ENCODE measurements at regions not wholly inside any gene's neighbourhood (a gene's known extent, or its start where the extent isn't known, plus 50 kb on each side); places are given as distances from the start of the nearest gene placed in this dataset.
A peak's percentile ranks its signal among the peaks of the same experiment; 100 is the strongest.

- CTCF ChIA-PET, result interaction anchor here (0.8 to 1.6 kb wide), 6 partner anchors 9 to 295 kb away, joined by 3 to 4 read pairs (median 3); no protein-coding TSS in a partner anchor
- Mint-ChIP-seq H3K9me3 (peaks cover 9% of the 10 kb centered on the region), H3K27ac (peak overlapping the region; percentile 67), H3K36me3 (ENCODE audit: low read depth) (peaks cover 11% of the 10 kb centered on the region), H3K4me1 (peaks cover 54% of the 10 kb centered on the region), H3K4me3 (peak overlapping the region; percentile 31), H3K27me3 (no peaks in the 10 kb centered on the region)
- DNase-seq, result no peak
- POLR2A ChIA-PET, result no interaction called here
Observed at GRCh38 chr2:37582481-37583220, 88.8 kb downstream of the CDC42EP3 start.

GRCh38 chr2:37583402-37583801 is 88.0 kb downstream of the CDC42EP3 start:
- Mint-ChIP-seq H3K36me3 (ENCODE audit: low read depth) (peaks cover 11% of the 10 kb centered on the region), H3K4me3 (no peak overlapping the region), H3K27ac (peak overlapping the region; percentile 67), H3K9me3 (peaks cover 9% of the 10 kb centered on the region), H3K4me1 (peaks cover 58% of the 10 kb centered on the region), H3K27me3 (no peaks in the 10 kb centered on the region)
- POLR2A ChIA-PET, result no interaction called here
- CTCF ChIA-PET, result interaction anchor here (1.1 to 1.6 kb wide), 4 partner anchors 9 to 65 kb away, joined by 3 to 4 read pairs (median 3); no protein-coding TSS in a partner anchor
- DNase-seq, result no peak

GRCh38 chr2:37583867-37584266 is 87.6 kb downstream of the CDC42EP3 start:
- ChIA-PET CTCF (interaction anchor here (1.1 kb wide), 1 partner anchor 14 kb away, joined by 3 read pairs; no protein-coding TSS in a partner anchor), POLR2A (no interaction called here)
- Mint-ChIP-seq H3K36me3 (ENCODE audit: low read depth) (peaks cover 11% of the 10 kb centered on the region), H3K27ac (no peak overlapping the region), H3K4me3 (no peak overlapping the region), H3K9me3 (peaks cover 9% of the 10 kb centered on the region), H3K4me1 (peaks cover 62% of the 10 kb centered on the region), H3K27me3 (no peaks in the 10 kb centered on the region)
- DNase-seq, result no peak

- Mint-ChIP-seq H3K4me1 (peaks cover 75% of the 10 kb centered on the region), H3K27me3 (no peaks in the 10 kb centered on the region), H3K4me3 (peak overlapping the region; percentile 64), H3K27ac (peak overlapping the region; percentile 96), H3K36me3 (ENCODE audit: low read depth) (peaks cover 8% of the 10 kb centered on the region), H3K9me3 (no peaks in the 10 kb centered on the region)
- ChIA-PET CTCF (interaction anchor here (1.4 to 1.5 kb wide), 4 partner anchors 34 to 292 kb away, joined by 3 to 6 read pairs (median 4); no protein-coding TSS in a partner anchor), POLR2A (interaction anchor here (1.5 kb wide), 2 partner anchors 38 to 67 kb away, joined by 3 to 5 read pairs; no protein-coding TSS in a partner anchor)
- DNase-seq, result no peak
Observed at GRCh38 chr2:37585295-37585908, 86.0 kb downstream of the CDC42EP3 start.

- POLR2A ChIA-PET, result interaction anchor here (1.5 kb wide), 2 partner anchors 37 to 66 kb away, joined by 3 to 5 read pairs; no protein-coding TSS in a partner anchor
- Mint-ChIP-seq H3K4me3 (peak overlapping the region; percentile 43), H3K9me3 (no peaks in the 10 kb centered on the region), H3K36me3 (ENCODE audit: low read depth) (peaks cover 7% of the 10 kb centered on the region), H3K27me3 (no peaks in the 10 kb centered on the region), H3K27ac (peak overlapping the region; percentile 96), H3K4me1 (peaks cover 79% of the 10 kb centered on the region)
- CTCF ChIA-PET, result interaction anchor here (1.4 to 1.7 kb wide), 5 partner anchors 12 to 291 kb away, joined by 3 to 6 read pairs (median 3); no protein-coding TSS in a partner anchor
- DNase-seq, result peak; percentile 77
Observed at GRCh38 chr2:37585982-37586621, 85.3 kb downstream of the CDC42EP3 start.

- no peaks in the 10 kb centered on the region for H3K9me3 Mint-ChIP-seq
- DNase-seq, result no peak
- peaks cover 80% of the 10 kb centered on the region for H3K4me1 Mint-ChIP-seq
- H3K27ac Mint-ChIP-seq, result peak overlapping the region; percentile 96
- CTCF ChIA-PET, result interaction anchor here (1.0 to 2.0 kb wide), 8 partner anchors 10 to 290 kb away, joined by 3 to 6 read pairs (median 3); no protein-coding TSS in a partner anchor
- peak overlapping the region; percentile 43 for H3K4me3 Mint-ChIP-seq
- POLR2A ChIA-PET, result interaction anchor here (1.5 kb wide), 2 partner anchors 37 to 65 kb away, joined by 3 to 5 read pairs; no protein-coding TSS in a partner anchor
- H3K36me3 Mint-ChIP-seq (ENCODE audit: low read depth), result peaks cover 6% of the 10 kb centered on the region
- H3K27me3 Mint-ChIP-seq, result no peaks in the 10 kb centered on the region
Observed at GRCh38 chr2:37586663-37587317, 84.7 kb downstream of the CDC42EP3 start.

GRCh38 chr2:37587817-37588216 is 83.6 kb downstream of the CDC42EP3 start:
- H3K27me3 Mint-ChIP-seq, result no peaks in the 10 kb centered on the region
- peaks cover 6% of the 10 kb centered on the region for H3K36me3 Mint-ChIP-seq (ENCODE audit: low read depth)
- ChIA-PET CTCF (interaction anchor here (0.6 to 2.0 kb wide), 8 partner anchors 9 to 83 kb away, joined by 3 to 6 read pairs (median 3); no protein-coding TSS in a partner anchor), POLR2A (no interaction called here)
- no peak for DNase-seq
- peak overlapping the region; percentile 28 for H3K27ac Mint-ChIP-seq
- H3K9me3 Mint-ChIP-seq, result no peaks in the 10 kb centered on the region
- no peak overlapping the region for H3K4me3 Mint-ChIP-seq
- H3K4me1 Mint-ChIP-seq, result peaks cover 75% of the 10 kb centered on the region

- Mint-ChIP-seq H3K27me3 (no peaks in the 10 kb centered on the region), H3K4me1 (peaks cover 70% of the 10 kb centered on the region), H3K27ac (no peak overlapping the region), H3K9me3 (no peaks in the 10 kb centered on the region), H3K4me3 (no peak overlapping the region), H3K36me3 (ENCODE audit: low read depth) (peaks cover 6% of the 10 kb centered on the region)
- POLR2A ChIA-PET, result no interaction called here
- CTCF ChIA-PET, result interaction anchor here (0.6 to 2.0 kb wide), 6 partner anchors 10 to 82 kb away, joined by 3 to 6 read pairs (median 4); no protein-coding TSS in a partner anchor
- DNase-seq, result no peak
Observed at GRCh38 chr2:37588316-37588777, 83.1 kb downstream of the CDC42EP3 start.

- H3K4me1 Mint-ChIP-seq, result peaks cover 62% of the 10 kb centered on the region
- POLR2A ChIA-PET, result no interaction called here
- H3K9me3 Mint-ChIP-seq, result peaks cover 3% of the 10 kb centered on the region
- H3K36me3 Mint-ChIP-seq (ENCODE audit: low read depth), result peaks cover 7% of the 10 kb centered on the region
- CTCF ChIA-PET, result interaction anchor here (1.0 to 1.9 kb wide), 5 partner anchors 16 to 59 kb away, joined by 3 to 5 read pairs (median 4); no protein-coding TSS in a partner anchor
- no peak overlapping the region for H3K4me3 Mint-ChIP-seq
- no peaks in the 10 kb centered on the region for H3K27me3 Mint-ChIP-seq
- DNase-seq, result no peak
- no peak overlapping the region for H3K27ac Mint-ChIP-seq
Observed at GRCh38 chr2:37589298-37589697, 82.1 kb downstream of the CDC42EP3 start.

- Mint-ChIP-seq H3K27ac (no peak overlapping the region), H3K27me3 (no peaks in the 10 kb centered on the region), H3K9me3 (peaks cover 8% of the 10 kb centered on the region), H3K4me1 (peaks cover 54% of the 10 kb centered on the region), H3K4me3 (no peak overlapping the region), H3K36me3 (ENCODE audit: low read depth) (peaks cover 14% of the 10 kb centered on the region)
- DNase-seq, result no peak
- CTCF ChIA-PET, result interaction anchor here (1.1 to 1.5 kb wide), 4 partner anchors 15 to 59 kb away, joined by 3 to 5 read pairs (median 4); no protein-coding TSS in a partner anchor
- POLR2A ChIA-PET, result no interaction called here
Observed at GRCh38 chr2:37590119-37590571, 81.3 kb downstream of the CDC42EP3 start.
